Activated T-cell treated with anti-CD3 and anti-CD28 coated beads for 24 hours (primary cell): ENCODE measurements at regions not wholly inside any gene's neighbourhood (a gene's known extent, or its start where the extent isn't known, plus 50 kb on each side); places are given as distances from the start of the nearest gene placed in this dataset.
"Not testable (repeated sequence)": the region's sequence is repeated elsewhere in the genome, so short reads cannot be mapped to it uniquely, and the experiment has no call there.

Experiments used
- DNase-seq: peaks from one replicate; pipeline ENCODE4 v3.0.0-alpha.2; 2020; ENCODE audit warnings: low read depth

DNA sequence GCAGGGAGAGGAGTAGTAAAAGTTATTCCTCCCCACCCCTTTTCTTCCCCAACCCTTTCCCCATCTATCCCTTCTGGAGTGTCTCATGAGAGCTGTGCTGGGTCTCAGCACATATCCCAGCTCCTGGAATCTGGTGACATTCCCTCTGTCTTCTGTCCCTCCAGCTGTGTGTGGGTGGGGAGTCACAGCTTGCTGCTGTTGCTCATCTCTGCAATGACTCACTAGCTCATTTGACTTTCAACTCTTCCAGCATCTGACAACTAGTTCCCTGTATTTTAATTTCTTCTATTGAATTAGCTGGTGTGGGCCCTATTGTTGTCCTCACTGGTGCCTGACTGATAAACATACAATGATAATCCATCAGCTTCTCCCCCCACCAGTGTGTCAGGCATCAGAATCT lies 198.9 kb upstream of the AUTS2 start:
- DNase-seq: no peak

DNA sequence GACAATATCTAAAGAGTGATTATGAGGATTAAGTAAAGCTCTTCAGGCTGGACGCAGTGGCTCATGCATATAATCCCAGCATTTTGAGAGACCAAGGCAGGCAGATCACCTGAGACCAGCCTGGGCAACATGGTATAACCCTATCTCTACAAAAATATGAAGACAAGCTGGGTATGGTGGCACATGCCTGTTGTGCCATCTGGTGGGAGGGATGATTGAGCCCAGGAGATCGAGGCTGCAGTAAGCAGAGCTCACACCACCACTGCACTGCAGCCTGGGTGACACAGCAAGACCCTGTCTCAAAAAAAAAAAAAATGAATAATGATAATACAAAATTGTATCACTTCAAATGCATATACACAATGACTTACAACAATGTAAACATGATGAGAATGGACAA lies 195.6 kb upstream of the AUTS2 start:
- DNase-seq: no peak

- no peak for DNase-seq
Measured at GRCh38 chr7:69403169-69403568, 195.1 kb upstream of the AUTS2 start.

GRCh38 chr7:69411018-69411417 lies 187.3 kb upstream of the AUTS2 start:
- no peak for DNase-seq

DNA sequence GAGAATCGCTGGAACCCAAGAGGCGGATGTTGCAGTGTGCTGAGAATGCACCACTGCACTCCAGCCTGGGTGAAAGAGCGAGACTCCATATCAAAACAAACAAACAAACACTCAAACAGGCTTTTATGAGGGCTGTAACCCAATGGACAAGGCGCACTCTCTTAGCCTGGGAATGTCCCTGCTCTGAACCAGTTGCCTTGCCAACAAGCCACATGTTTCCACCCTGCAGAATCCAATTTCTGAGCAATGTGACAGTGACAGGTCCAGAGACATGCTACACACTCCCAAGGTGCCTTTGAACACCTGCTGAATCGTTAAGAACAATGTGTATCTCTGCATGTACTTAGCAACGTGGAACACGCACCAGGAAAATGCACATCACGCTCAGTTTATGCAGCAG lies 186.8 kb upstream of the AUTS2 start:
- no peak for DNase-seq

- peak; percentile 1 for DNase-seq
Measured at GRCh38 chr7:69412331-69413146, 185.7 kb upstream of the AUTS2 start.

DNA sequence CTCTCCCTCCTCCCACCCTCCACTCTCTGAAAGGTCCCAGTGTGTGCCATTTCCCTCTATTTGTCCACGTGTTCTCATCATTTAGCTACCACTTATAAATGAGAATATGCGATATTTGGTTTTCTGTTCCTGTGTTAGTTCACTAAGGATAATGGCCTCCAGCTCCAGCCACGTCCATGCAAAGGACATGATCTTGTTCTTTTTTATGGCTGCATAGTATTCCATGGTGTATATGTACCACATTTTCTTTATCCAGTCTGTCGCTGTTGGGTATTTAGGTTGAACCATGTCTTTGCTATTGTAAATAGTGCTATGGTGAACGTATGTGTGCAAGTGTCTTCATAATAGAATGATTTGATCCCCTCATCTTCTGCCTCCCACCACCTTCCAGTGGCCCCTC lies 183.7 kb upstream of the AUTS2 start:
- DNase-seq: no peak

GRCh38 chr7:69418869-69419670 lies 179.2 kb upstream of the AUTS2 start:
- DNase-seq: no peak

GRCh38 chr7:69419934-69420333 lies 178.3 kb upstream of the AUTS2 start:
- DNase-seq: no peak

GRCh38 chr7:69422574-69422985 lies 175.7 kb upstream of the AUTS2 start:
- DNase-seq: no peak

- no peak for DNase-seq
Measured at GRCh38 chr7:69426705-69427104, 171.6 kb upstream of the AUTS2 start.

- DNase-seq: no peak
Measured at GRCh38 chr7:69428089-69428488, 170.2 kb upstream of the AUTS2 start.

DNA sequence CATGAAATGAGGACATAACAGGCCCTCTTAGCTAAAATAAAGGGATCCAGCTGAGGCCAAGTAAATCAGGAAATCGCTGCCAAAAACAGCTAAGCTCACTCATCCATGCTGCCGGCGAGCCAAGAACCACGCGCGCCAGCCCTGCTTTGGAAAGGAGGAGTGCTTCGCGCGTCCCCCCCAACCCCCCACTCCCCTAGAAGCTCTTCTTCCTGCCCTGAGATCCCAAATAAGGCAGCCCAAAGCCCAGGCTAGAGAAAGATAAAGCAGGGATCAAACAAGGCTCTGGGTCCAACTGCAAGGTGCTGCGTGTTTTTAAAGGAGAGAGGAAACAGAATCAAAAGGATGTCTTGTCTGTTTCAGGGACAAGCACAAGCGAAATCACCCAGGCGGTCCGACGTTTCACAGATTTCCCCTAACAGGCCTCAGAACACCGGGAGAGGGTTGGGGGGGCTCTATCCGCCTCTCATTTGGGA lies 168.3 kb upstream of the AUTS2 start:
- no peak for DNase-seq

DNA sequence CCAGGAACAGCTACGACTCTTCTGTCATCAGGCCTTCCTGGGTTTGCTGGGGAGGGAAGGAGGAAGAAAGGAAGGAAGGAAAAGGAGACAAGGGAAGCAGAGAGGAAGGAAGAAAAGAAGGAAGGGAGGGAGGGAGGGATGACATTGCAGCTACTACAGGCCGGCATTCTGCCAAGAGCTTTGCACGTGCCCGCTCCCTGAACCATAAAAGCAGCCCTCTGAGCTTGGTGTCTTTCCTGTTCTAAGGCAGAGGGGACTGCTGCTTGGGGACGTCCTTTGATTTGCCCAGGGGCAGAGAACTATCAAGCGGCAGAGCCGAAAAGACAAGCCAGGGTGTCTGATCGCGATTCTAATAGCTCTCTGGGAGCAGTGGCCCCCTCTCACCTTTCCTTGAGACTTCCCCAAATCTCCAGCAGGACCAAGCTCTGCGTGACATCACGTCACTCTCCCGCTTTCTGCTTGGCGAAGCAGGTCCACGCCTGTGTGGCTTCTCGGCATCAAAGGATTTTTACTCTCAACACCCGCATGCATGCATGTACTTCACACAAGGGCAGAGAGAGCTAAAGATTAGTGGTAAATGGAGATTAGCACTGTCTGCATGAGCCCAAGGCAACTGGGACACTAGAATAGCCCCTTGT lies 167.8 kb upstream of the AUTS2 start:
- no peak for DNase-seq

- DNase-seq: no peak
Measured at GRCh38 chr7:69431626-69432025, 166.6 kb upstream of the AUTS2 start.

DNA sequence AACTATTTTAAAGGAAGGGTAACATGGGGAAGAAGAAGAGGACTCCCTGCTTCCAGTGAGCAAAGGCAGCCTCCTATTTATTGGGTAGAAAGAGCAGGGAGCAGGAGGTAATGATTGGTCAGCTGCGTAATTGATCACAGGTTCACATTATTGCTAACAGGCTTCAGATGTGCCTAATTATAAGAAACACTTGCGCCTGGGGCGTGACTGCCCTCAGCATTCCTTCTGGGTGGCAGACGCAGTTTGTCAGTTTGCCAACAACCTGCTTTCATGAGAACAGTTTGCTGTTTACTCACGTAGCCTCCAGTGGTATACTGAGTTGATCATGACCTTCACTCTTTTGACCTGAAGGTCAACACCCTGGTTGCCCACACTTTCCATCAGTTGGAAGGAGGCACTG lies 166.0 kb upstream of the AUTS2 start:
- not testable (repeated sequence) for DNase-seq

- DNase-seq: no peak
Measured at GRCh38 chr7:69433081-69433480, 165.2 kb upstream of the AUTS2 start.

- DNase-seq: no peak
Measured at GRCh38 chr7:69434398-69434815, 163.9 kb upstream of the AUTS2 start.

GRCh38 chr7:69435711-69436110 lies 162.6 kb upstream of the AUTS2 start:
- DNase-seq: no peak

DNA sequence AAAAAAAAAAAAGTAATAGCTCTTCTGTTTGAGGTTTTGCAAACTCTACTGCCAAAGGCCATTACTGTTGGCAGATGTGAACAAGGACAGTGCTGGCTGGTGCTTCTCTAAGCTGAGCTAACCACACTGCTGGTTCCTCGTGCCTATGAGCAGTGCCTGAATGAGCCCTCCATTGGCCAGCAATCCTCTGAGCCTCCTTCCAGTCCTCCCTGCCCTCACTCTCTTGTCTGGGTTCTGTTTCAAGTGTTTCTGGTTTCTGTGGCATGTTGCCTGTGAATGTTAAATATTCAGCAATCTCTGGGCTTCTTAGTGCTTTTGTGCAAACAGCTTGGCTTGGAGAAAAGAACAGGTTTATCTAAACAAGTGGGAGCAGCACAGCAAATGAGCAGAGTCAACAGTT lies 161.3 kb upstream of the AUTS2 start:
- no peak for DNase-seq

GRCh38 chr7:69438584-69439412 lies 159.5 kb upstream of the AUTS2 start:
- no peak for DNase-seq
